ENCODE measurements at regions not wholly inside any gene's neighbourhood (a gene's known extent, or its start where the extent isn't known, plus 50 kb on each side); places are given as distances from the start of the nearest gene placed in this dataset.

DNA sequence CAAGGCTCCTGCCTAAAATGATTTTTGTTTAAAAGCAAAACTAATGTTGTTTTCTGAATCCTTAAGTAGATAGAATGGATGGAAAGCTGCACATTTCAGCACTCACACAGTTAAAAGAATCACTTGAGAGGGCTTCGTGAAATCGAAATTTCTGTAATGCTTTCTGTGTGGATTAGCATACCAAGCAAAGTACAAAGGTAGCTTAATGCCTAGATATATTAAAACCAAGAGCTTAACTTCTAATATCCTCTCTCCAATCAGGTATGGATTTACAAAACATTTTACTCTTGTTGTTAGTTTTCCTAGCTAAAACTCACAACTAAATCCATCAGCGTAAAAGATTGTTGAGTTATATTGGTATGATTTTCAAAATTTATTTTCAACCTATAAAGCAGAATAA is 378.8 kb upstream of the PRMT6 start:
- no peak for DNase-seq (ENCODE audit: low read depth)
- no peak overlapping the region for H3K4me3 ChIP-seq (ENCODE audit: low read depth, low read length)

- peak; percentile 10 for DNase-seq (ENCODE audit: low read depth)
Observed at GRCh38 chr1:106678279-106679050, 378.0 kb upstream of the PRMT6 start.

GRCh38 chr1:106680216-106680615 is 376.3 kb upstream of the PRMT6 start:
- no peak for DNase-seq (ENCODE audit: low read depth)
- no peak overlapping the region for H3K4me3 ChIP-seq (ENCODE audit: low read depth, low read length)

More at GRCh38 chr1:106678279-106679050, 378.0 kb upstream of the PRMT6 start:
- H3K4me3 ChIP-seq (ENCODE audit: low read depth, low read length), result no peak overlapping the region

DNA sequence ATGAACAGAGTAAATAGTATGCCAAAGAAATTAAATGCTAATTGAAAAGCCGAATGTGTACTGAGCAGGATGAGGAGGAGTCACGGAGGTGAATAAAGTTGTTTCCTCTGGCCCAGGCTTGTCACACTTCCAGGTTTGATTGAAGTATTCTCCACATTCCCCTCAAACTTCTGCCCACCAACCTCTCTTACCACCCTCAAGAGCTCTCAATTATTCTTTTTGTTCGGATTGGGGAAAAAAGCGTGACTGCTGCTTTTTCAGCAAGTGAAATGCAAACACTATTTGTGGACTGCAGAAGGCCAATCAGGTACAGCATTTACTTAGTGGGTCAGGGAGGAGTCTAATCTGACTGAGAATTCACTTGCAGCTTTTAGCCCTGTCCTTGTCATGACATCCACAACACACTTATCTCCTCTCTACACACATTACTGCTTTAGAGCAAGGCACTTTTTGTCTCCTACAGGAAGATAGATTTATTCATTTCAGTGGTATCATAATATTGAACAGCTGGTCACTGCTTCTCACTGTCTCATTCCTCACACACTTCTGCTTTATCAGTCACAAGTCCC is 375.6 kb upstream of the PRMT6 start:
- no peak for DNase-seq (ENCODE audit: low read depth)
- no peak overlapping the region for H3K4me3 ChIP-seq (ENCODE audit: low read depth, low read length)

GRCh38 chr1:106681939-106682522 is 374.4 kb upstream of the PRMT6 start:
- H3K4me3 ChIP-seq (ENCODE audit: low read depth, low read length), result no peak overlapping the region
- no peak for DNase-seq (ENCODE audit: low read depth)

GRCh38 chr1:106688446-106688845 is 368.0 kb upstream of the PRMT6 start:
- no peak for DNase-seq (ENCODE audit: low read depth)

DNA sequence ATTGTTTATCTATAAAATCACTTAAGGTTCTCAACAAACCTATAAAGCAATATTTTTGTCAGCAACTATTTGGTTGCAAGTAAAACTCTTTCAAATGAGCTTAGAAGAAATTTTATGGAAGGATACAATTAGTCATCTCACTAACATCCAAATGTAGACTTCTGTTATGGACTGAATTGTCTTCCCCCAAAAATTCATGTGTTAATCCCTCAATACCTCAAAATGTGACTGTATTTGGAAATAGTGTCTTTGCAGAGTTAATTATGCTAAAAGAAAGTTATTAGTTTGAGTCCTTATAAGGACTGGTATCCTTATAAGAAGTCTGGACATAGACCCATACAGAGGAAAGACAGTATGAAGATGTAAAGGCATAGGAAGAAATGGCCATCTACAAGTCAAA is 357.8 kb upstream of the PRMT6 start:
- H3K4me3 ChIP-seq (ENCODE audit: low read depth, low read length), result no peak overlapping the region
- DNase-seq (ENCODE audit: low read depth), result no peak

More at GRCh38 chr1:106688446-106688845, 368.0 kb upstream of the PRMT6 start:
- H3K4me3 ChIP-seq (ENCODE audit: low read depth, low read length), result no peak overlapping the region

DNA sequence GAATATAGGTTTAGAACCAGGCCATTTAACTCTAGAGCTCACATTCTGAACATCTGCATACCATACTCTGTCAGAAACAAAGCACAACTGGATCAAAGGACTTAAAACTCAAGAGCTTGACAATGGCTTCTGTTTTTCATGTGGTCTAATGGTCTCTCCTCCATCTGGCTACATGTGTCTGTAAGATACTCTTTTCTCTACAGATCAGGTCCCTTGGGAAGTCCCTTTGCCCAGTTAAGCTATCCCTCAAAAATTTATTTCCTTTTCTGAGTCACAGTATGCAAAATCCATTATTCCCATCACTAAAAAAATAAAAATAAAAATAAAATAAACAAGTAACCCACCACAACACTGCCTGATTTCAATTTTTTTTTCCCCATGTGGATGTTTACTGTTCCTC is 357.0 kb upstream of the PRMT6 start:
- H3K4me3 ChIP-seq (ENCODE audit: low read depth, low read length), result no peak overlapping the region
- peak; percentile 59 for DNase-seq (ENCODE audit: low read depth)

GRCh38 chr1:106700211-106700610 is 356.3 kb upstream of the PRMT6 start:
- H3K4me3 ChIP-seq (ENCODE audit: low read depth, low read length), result no peak overlapping the region
- peak; percentile 58 for DNase-seq (ENCODE audit: low read depth)

DNA sequence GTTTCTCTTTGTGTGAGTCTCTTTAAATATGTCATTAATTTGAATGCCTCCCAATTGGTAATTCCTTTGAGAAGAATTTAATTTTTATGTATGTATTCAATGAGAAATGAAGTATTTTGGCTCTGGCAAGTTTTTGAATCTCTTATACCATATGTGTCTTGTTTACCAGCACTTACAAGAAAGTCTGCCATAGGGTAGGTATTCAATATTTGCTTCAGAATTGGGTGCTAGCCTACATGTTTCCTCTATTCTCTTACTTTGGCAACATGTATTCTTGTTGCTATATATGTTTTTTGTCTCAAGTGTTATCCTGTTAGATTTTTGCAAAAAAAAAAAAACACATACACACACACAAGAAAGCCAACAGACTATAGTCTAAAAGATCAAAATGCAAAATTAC is 350.5 kb upstream of the PRMT6 start:
- DNase-seq (ENCODE audit: low read depth), result no peak

DNA sequence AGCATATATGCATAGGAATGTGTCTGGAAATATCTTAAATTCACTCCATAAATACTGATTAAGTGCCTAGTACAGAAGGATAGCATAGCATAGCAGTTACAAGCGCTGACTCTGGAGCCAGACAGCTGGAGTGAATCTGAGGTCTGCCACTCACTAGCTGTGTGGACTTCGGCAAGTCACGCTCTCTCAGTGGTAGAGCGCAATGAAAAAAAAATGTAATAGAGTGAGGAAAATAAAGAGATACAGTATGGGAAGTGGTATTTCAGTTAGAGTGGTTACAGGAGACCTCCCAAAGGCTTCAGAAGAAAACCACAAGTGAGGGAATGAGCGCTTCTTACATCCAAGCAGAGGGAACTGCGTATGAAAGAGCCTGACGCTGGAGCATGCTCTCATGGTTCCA is 338.9 kb upstream of the PRMT6 start:
- no peak overlapping the region for H3K4me3 ChIP-seq (ENCODE audit: low read depth, low read length)
- DNase-seq (ENCODE audit: low read depth), result no peak

More for the DNA sequence above, 350.5 kb upstream of the PRMT6 start:
- H3K4me3 ChIP-seq (ENCODE audit: low read depth, low read length), result no peak overlapping the region

DNA sequence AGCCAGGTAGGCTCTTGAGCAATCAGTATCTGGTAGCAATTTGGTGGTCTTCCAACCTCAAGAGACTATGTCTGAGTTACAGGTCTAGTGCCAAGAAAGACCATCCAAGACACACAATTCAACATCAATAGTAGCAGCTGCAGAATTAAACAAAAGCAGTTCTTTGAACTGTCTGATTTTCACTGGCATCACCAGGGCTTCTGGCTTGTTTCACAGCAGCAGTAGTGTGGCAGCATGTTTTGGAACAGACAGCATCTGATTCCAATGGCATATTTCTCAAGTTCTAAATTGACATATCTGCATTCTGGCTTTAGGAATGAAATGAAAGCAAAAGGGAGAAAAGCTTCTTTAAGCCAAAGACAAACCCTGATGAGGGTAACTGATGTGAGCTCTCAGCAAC is 334.7 kb upstream of the PRMT6 start:
- DNase-seq (ENCODE audit: low read depth), result no peak
- H3K4me3 ChIP-seq (ENCODE audit: low read depth, low read length), result no peak overlapping the region

DNA sequence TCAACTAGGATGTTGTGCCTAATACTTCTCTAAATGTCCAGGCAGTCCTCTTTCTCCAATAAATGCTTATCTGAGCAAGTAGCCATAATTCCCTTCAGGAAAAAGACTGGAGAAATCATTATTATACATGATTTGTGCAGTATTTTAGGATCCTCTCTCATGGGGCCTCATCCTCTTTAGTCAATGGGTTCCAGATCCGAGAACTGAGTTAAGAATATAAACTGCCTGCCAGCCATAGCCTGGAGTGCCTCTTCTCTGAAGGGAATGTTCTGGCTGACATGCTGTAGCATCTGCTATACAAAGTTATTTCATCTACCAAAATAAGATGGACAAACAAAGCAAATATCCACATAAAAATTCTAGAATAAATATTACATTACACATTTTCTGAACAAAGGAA is 334.0 kb upstream of the PRMT6 start:
- DNase-seq (ENCODE audit: low read depth), result no peak
- H3K4me3 ChIP-seq (ENCODE audit: low read depth, low read length), result no peak overlapping the region

- H3K4me3 ChIP-seq (ENCODE audit: low read depth, low read length), result no peak overlapping the region
- no peak for DNase-seq (ENCODE audit: low read depth)
Observed at GRCh38 chr1:106727171-106727570, 329.3 kb upstream of the PRMT6 start.

GRCh38 chr1:106746448-106747085 is 309.9 kb upstream of the PRMT6 start:
- DNase-seq (ENCODE audit: low read depth), result no peak

DNA sequence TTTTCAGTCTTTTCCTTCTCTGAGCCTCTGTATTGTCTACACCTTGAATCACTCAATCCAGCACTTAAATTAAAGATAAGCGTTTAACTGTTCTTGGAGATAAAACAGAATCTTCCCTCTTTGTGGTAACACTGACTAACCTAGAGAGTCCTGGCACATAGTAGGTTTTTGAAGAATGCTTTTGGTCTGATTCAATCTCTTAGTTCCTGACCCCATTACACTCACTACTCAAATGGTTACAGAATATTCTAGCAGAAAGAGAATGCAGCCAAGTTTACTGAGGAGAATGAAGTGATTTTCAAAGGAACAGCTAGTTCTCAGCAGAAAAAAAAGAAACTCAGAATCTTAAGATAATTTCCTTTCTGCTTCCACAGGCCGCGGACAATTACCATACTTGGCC is 309.2 kb upstream of the PRMT6 start:
- DNase-seq (ENCODE audit: low read depth), result no peak
- no peak overlapping the region for H3K4me3 ChIP-seq (ENCODE audit: low read depth, low read length)

More at GRCh38 chr1:106746448-106747085, 309.9 kb upstream of the PRMT6 start:
- no peak overlapping the region for H3K4me3 ChIP-seq (ENCODE audit: low read depth, low read length)

- DNase-seq (ENCODE audit: low read depth), result no peak
- H3K4me3 ChIP-seq (ENCODE audit: low read depth, low read length), result no peak overlapping the region
Observed at GRCh38 chr1:106747791-106748190, 308.7 kb upstream of the PRMT6 start.

GRCh38 chr1:106748606-106749005 is 307.9 kb upstream of the PRMT6 start:
- DNase-seq (ENCODE audit: low read depth), result no peak
- no peak overlapping the region for H3K4me3 ChIP-seq (ENCODE audit: low read depth, low read length)

DNA sequence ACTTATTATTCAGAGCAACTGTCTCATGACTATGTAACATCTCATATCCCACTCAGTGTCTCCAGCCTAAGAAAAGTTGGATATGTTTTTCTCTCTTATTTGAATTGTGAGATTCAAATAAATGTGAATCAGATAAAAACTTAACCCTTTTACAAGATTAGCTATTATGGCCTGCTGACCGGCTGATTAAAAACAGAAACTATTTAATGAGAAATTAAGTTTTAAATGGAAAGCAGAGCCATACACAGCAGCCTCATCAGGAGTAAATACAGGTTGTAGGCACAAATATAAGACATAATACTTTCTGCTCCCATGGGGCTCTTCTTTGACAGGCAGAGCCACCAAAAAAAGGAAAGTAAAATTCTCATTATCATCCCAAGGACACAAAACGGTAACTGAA is 307.0 kb upstream of the PRMT6 start:
- H3K4me3 ChIP-seq (ENCODE audit: low read depth, low read length), result no peak overlapping the region
- no peak for DNase-seq (ENCODE audit: low read depth)

GRCh38 chr1:106749906-106750305 is 306.6 kb upstream of the PRMT6 start:
- no peak overlapping the region for H3K4me3 ChIP-seq (ENCODE audit: low read depth, low read length)
- no peak for DNase-seq (ENCODE audit: low read depth)

Data from skeletal muscle cell (primary cell).